GM21576 (cell line): ENCODE measurements at regions not wholly inside any gene's neighbourhood (a gene's known extent, or its start where the extent isn't known, plus 50 kb on each side); places are given as distances from the start of the nearest gene placed in this dataset.
"Not testable (repeated sequence)": the region's sequence is repeated elsewhere in the genome, so short reads cannot be mapped to it uniquely, and the experiment has no call there.

Experiments
- ATAC-seq: cut with Tn5 transposase; IDR thresholded peaks from one replicate; pipeline ENCODE4 v1.9.1; 2021; ENCODE audit warnings: mild to moderate bottlenecking, moderate library complexity; ENCODE audit not compliant: unreplicated experiment

DNA sequence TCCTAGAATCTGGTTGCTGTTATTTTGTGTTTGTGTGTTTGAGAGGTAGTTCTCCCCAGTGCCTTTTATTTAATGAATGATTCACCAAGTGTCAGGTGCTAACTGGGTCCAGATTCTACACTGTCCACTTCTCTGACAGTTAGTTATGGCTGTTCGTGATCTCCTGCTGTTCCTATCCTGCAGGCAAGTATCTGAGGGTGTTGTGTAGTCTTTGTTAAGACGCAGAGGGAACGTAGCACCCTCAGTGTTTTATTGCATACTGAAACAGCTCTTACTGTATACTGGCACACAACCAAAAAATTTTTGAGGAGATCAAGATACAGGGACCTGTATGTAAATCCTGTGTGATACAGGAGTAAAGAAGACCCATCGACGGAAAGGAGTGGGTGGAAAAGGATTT, 1271.3 kb downstream of the ROBO1 start:
- no peak for ATAC-seq

GRCh38 chr3:78497021-78497420, 1270.8 kb downstream of the ROBO1 start:
- ATAC-seq = no peak

GRCh38 chr3:78497767-78498166, 1270.0 kb downstream of the ROBO1 start:
- no peak for ATAC-seq

DNA sequence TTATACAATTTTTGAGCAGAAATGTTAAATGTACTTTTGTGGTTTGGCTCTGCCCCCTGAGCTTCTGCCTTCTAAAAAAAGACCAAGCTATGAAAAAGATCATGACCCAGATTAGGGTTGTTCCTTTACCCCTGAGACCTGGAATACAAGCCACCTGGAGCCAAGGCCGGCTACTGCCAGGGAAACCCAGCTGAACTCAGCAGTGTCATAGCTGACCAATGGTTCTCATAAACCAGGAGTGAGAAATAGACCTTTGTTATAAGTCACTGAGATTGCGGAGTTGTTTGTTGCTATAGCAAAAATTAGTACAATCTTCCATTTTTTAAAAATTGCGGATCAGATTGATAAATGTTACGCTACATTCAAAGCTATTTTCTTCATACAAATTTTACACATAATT, 1261.7 kb downstream of the ROBO1 start:
- ATAC-seq = no peak

DNA sequence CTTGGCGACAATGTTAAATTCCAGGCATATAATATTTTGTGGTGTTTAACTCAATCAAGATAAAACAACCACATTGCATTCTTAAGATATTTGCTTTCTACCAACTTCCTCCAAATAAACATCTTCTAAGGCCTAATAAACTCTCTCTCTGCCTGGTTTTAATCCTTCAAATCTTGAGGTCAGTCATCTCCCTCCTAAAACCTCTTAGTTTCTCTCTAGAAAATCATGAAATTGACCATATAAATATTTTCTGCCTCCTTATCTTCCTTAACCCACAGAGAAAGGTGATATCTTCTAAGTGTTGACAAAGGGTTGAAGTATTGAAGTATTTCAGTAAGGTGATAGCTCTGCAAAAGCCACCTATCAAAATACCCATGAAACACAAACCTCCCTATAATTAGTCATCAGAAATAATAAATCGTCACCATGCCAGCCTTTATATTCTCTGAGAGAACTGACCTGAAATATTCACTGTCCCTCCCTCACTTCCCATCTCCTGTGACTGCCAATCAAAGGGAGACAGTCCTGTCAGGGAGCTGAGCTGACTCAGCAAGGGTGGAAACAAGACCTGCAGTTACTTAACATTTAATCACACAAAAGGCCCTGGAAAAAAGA, 1261.1 kb downstream of the ROBO1 start:
- no peak for ATAC-seq

GRCh38 chr3:78507196-78507984, 1260.4 kb downstream of the ROBO1 start:
- no peak for ATAC-seq

- no peak for ATAC-seq
These were observed 1256.0 kb downstream of the ROBO1 start for GRCh38 chr3:78511840-78512239.

- ATAC-seq = not testable (repeated sequence)
These were observed 1255.0 kb downstream of the ROBO1 start for GRCh38 chr3:78512786-78513185.

GRCh38 chr3:78516437-78516836, 1251.4 kb downstream of the ROBO1 start:
- no peak for ATAC-seq

GRCh38 chr3:78516937-78517336, 1250.9 kb downstream of the ROBO1 start:
- ATAC-seq = no peak

- ATAC-seq = no peak
These were observed 1249.8 kb downstream of the ROBO1 start for GRCh38 chr3:78517965-78518364.

DNA sequence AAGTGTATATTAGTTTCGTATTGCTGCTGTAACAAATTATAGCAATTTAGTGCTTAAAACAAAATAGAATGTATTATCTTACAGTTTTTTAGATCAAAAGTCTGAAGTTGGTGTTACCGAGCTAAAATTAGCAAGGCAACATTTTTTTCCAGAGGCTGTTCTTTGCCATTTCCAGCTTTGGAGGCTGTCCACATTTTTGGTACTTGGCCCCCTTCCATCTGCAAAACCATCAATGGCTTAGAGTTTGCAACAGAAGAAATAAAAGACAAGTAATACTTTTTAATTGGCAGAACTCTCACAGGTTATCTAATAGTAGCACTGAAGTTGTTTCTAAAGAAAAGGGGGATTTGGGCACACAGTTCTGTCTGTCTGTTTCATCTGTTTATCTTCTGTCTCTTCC, 1248.5 kb downstream of the ROBO1 start:
- no peak for ATAC-seq

GRCh38 chr3:78529601-78530000, 1238.2 kb downstream of the ROBO1 start:
- ATAC-seq = no peak

DNA sequence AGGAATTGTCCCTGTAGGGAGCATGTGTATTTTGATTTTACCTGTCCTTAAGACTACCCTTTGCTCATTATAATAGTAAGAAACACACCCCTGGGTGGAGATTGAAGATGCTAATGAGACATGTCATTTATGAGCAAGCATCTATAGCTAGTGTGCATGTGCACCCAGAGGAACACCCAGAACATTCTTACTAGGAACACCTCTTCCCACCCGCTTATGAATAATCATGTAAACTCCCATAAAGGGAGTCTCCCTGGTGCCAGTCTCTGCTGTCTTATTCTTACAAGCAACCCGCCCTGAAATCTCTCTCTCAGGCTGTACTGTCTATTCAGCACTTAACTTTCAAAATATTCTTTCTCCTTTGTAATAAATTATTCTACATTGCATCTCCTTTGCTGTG, 1227.3 kb downstream of the ROBO1 start:
- no peak for ATAC-seq

DNA sequence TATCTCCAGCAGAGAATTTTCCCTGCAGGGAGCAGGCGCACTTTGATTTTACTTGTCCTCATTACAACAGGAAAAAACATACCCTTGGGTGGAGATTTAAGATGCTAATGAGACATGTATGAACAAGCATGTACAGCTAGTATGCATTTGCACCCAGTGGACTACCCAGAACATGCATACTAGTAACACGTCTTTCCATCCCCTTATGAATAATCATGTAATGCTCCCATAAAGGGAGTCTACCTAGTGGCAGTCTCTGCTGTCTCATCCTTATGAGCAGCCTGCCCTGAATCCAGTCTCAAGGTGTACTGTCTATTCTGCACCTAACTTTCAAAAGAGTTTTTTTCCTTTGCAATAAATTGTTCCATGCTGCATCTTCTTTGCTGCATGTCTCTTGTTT, 1222.0 kb downstream of the ROBO1 start:
- no peak for ATAC-seq
